Endothelial cell of umbilical vein (primary cell): ENCODE measurements at regions not wholly inside any gene's neighbourhood (a gene's known extent, or its start where the extent isn't known, plus 50 kb on each side); places are given as distances from the start of the nearest gene placed in this dataset.

Experiments used
- CTCF ChIP-seq, 2 donors: IDR thresholded peaks; 1 replicate in 1 of 2; 2 replicates in 1 of 2; pipeline ENCODE4 v1.5.1; 2011; ENCODE audit warnings: low read length in 2 of 2, mild to moderate bottlenecking in 2 of 2, moderate library complexity in 2 of 2, control low read depth in 1 of 2, inconsistent platforms in 1 of 2, low read depth in 1 of 2; ENCODE audit not compliant: insufficient read depth in 1 of 2; ENCODE audit errors: extremely low read depth in 1 of 2
- EZH2 ChIP-seq: IDR thresholded peaks from 2 replicates; pipeline ENCODE4 v1.6.1; 2012; ENCODE audit warnings: borderline replicate concordance, low read depth, mild to moderate bottlenecking, moderate library complexity, low read length, inconsistent platforms; ENCODE audit not compliant: severe bottlenecking
- FOS ChIP-seq: IDR thresholded peaks from 2 replicates; pipeline ENCODE4 v1.6.1; 2011; ENCODE audit warnings: mild to moderate bottlenecking, low read length, moderate library complexity, borderline replicate concordance; ENCODE audit not compliant: insufficient read depth
- JUN ChIP-seq: IDR thresholded peaks from 2 replicates; pipeline ENCODE4 v1.6.1; 2011; ENCODE audit warnings: borderline replicate concordance, low read depth; ENCODE audit not compliant: insufficient read length, insufficient read depth
- MAX ChIP-seq: IDR thresholded peaks from 2 replicates; pipeline ENCODE4 v1.6.1; 2011; ENCODE audit not compliant: insufficient read depth, insufficient read length
- MYC ChIP-seq: IDR thresholded peaks from one replicate; pipeline ENCODE4 v1.6.1; 2011; ENCODE audit warnings: mild to moderate bottlenecking, low read depth, low read length
- POLR2A ChIP-seq: IDR thresholded peaks from 2 replicates; pipeline ENCODE4 v1.6.1; 2012; ENCODE audit warnings: low read depth, mild to moderate bottlenecking, control low read depth, low read length
- POLR2AphosphoS5 ChIP-seq: IDR thresholded peaks from 2 replicates; pipeline ENCODE4 v1.6.1; 2012; ENCODE audit warnings: low read depth, mild to moderate bottlenecking, control low read depth, low read length, moderate library complexity; ENCODE audit not compliant: insufficient read depth

- TF ChIP-seq CTCF (IDR thresholded peaks at IDR 0.05; ENCODE audit: extremely low read depth in 1 of 2, insufficient read depth in 1 of 2, low read depth in 1 of 2, low read length in 2 of 2): no peak
- no peak for TF ChIP-seq POLR2AphosphoS5
- no peak for TF ChIP-seq EZH2
- no peak for TF ChIP-seq JUN
- no peak for TF ChIP-seq POLR2A
- TF ChIP-seq MAX: no peak
- TF ChIP-seq FOS: no peak
- TF ChIP-seq MYC: no peak
Measured at GRCh38 chr4:123120473-123120872, 198.1 kb upstream of the NUDT6 start.
